ENCODE measurements at regions not wholly inside any gene's neighbourhood (a gene's known extent, or its start where the extent isn't known, plus 50 kb on each side); places are given as distances from the start of the nearest gene placed in this dataset.

GRCh38 chr5:90227683-90228082, 181.9 kb downstream of the CETN3 start:
- TF ChIP-seq, protein P1, sequence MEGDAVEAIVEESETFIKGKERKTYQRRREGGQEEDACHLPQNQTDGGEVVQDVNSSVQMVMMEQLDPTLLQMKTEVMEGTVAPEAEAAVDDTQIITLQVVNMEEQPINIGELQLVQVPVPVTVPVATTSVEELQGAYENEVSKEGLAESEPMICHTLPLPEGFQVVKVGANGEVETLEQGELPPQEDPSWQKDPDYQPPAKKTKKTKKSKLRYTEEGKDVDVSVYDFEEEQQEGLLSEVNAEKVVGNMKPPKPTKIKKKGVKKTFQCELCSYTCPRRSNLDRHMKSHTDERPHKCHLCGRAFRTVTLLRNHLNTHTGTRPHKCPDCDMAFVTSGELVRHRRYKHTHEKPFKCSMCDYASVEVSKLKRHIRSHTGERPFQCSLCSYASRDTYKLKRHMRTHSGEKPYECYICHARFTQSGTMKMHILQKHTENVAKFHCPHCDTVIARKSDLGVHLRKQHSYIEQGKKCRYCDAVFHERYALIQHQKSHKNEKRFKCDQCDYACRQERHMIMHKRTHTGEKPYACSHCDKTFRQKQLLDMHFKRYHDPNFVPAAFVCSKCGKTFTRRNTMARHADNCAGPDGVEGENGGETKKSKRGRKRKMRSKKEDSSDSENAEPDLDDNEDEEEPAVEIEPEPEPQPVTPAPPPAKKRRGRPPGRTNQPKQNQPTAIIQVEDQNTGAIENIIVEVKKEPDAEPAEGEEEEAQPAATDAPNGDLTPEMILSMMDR (IDR thresholded peaks at IDR 0.05): no peak
- TF ChIP-seq POLR2A (IDR thresholded peaks at IDR 0.05): no peak
